BLaER1 (cell line): ENCODE measurements at regions not wholly inside any gene's neighbourhood (a gene's known extent, or its start where the extent isn't known, plus 50 kb on each side); places are given as distances from the start of the nearest gene placed in this dataset.

Experiments used
- H3K27ac ChIP-seq: shearing (Covaris generic); formaldehyde crosslinking; 2 replicates; pipeline ENCODE4 v1.8.1; 2022
- H3K27me3 ChIP-seq: shearing (Covaris generic); formaldehyde crosslinking; 2 replicates; pipeline ENCODE4 v1.8.1; 2022
- H3K36me3 ChIP-seq: shearing (Covaris generic); formaldehyde crosslinking; 2 replicates; pipeline ENCODE4 v1.8.1; 2022
- H3K4me1 ChIP-seq: shearing (Covaris generic); formaldehyde crosslinking; 2 replicates; pipeline ENCODE4 v1.8.1; 2022
- H3K4me2 ChIP-seq: shearing (Covaris generic); formaldehyde crosslinking; 2 replicates; pipeline ENCODE4 v1.8.1; 2022
- H3K4me3 ChIP-seq: shearing (Covaris generic); formaldehyde crosslinking; 2 replicates; pipeline ENCODE4 v1.8.1; 2022
- H3K9ac ChIP-seq: shearing (Covaris generic); formaldehyde crosslinking; 2 replicates; pipeline ENCODE4 v1.8.1; 2022
- H3K9me3 ChIP-seq: shearing (Covaris generic); formaldehyde crosslinking; 2 replicates; pipeline ENCODE4 v1.8.1; 2022
- H4K20me1 ChIP-seq: shearing (Covaris generic); formaldehyde crosslinking; 2 replicates; pipeline ENCODE4 v1.8.1; 2022
- Cebpa-rat ChIP-seq: shearing (Covaris generic); IDR thresholded peaks from 2 replicates; pipeline ENCODE4 v1.8.1; 2022

DNA sequence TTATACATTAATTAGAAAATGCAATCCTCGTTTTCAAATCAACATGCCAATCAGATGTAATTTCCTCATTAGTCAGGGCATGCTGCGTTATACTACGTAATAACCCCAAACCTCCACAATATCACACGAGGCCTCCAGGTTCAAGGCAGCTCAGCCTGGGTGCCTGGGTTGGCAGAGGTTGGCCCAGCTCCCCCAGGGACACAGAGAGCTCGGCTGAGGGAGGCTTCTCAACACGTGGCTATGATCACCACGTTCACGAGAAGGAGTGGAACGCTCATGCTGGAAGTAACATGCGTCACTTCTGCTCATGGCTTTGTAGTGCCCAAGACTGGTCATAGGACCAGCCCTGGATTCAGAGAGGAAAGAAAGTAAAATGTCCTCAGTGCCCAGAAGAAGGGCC is 144.9 kb upstream of the SOX1 start:
- no peaks in the 10 kb centered on the region for H3K27me3 ChIP-seq
- H3K4me2 ChIP-seq: no peak overlapping the region
- no peaks in the 10 kb centered on the region for H4K20me1 ChIP-seq
- H3K4me1 ChIP-seq: no peaks in the 10 kb centered on the region
- no peak overlapping the region for H3K4me3 ChIP-seq
- no peak for TF ChIP-seq Cebpa-rat
- no peak overlapping the region for H3K9ac ChIP-seq
- no peaks in the 10 kb centered on the region for H3K36me3 ChIP-seq
- H3K27ac ChIP-seq: no peak overlapping the region
- H3K9me3 ChIP-seq: no peaks in the 10 kb centered on the region

DNA sequence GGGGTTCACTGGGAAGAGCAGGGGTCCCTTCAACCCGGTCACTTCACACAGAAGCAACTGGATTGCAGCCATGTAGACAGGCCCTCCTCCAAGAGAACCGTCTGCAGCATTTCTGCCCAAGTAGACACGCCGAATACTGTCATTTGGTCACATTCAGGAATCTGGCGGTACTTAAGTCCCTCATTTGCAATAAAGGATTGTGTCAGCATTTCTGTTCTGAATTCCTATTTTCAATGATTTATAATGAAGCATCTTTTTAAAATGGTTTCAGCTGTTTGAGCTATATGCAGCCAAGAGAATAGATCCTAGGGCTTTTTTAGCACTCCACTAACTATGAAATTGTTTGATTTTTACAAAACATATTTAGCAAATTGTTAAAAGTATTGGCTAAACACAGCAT is 143.5 kb upstream of the SOX1 start:
- no peak overlapping the region for H3K4me3 ChIP-seq
- no peaks in the 10 kb centered on the region for H3K27me3 ChIP-seq
- no peak overlapping the region for H3K4me2 ChIP-seq
- H3K27ac ChIP-seq: no peak overlapping the region
- H3K36me3 ChIP-seq: no peaks in the 10 kb centered on the region
- H4K20me1 ChIP-seq: no peaks in the 10 kb centered on the region
- H3K4me1 ChIP-seq: no peaks in the 10 kb centered on the region
- H3K9me3 ChIP-seq: no peaks in the 10 kb centered on the region
- TF ChIP-seq Cebpa-rat: no peak
- H3K9ac ChIP-seq: no peak overlapping the region

DNA sequence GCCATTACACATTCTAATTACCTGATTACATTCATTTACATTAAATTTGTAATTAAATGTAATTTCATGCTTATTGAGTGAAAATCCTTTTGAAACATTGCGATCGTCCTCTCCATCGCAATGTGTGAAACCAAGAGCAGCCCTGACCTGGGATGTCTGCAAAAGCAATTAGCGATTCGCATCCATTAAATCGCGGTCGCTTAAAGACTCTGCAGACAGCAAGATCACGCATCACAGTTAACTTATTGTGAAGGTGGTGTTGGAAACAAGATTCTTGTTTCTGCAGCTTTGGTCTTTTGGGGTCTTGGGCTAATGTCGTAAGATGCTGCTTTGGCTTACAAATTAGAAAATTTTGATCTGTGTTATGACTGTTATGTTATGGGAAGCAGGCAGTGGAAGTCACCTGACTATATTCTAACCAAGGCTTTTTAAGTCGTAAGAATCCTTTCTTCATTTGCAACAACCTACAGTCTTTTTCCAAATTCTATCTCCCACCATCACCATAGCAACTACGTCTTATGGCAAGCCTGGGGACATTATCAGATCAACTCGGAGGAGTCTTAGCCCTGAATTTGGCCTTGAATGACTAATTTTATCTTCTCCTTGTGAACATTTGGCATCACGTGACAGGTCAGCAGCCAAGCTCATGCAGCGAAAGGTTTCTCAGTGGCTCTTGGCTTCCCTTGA is 142.8 kb upstream of the SOX1 start:
- H3K9me3 ChIP-seq: no peaks in the 10 kb centered on the region
- H3K9ac ChIP-seq: no peak overlapping the region
- H3K4me3 ChIP-seq: no peak overlapping the region
- H4K20me1 ChIP-seq: no peaks in the 10 kb centered on the region
- no peaks in the 10 kb centered on the region for H3K27me3 ChIP-seq
- H3K36me3 ChIP-seq: no peaks in the 10 kb centered on the region
- H3K27ac ChIP-seq: no peak overlapping the region
- no peak for TF ChIP-seq Cebpa-rat
- no peaks in the 10 kb centered on the region for H3K4me1 ChIP-seq
- H3K4me2 ChIP-seq: no peak overlapping the region

DNA sequence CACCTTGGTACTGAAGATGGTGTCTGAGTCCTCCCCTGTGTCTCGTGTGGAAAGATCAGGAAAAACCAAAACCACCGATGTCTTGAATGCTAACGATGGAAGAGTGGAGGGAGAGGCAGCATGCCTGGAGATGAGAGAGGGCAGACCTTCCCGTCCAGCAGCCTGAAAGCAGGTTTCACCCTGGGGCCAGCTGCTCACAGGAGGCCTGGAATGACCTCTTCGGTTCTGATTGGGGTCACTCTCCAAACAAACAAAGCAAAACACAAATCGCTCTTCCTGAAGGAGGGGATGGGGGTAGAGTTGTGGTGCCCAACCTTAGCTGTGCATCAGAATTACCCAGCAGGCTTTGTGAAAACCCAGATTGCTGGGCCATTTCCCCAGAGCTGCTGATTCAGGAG is 142.3 kb upstream of the SOX1 start:
- Histone ChIP-seq H3K27me3 (no peaks in the 10 kb centered on the region), H3K27ac (no peak overlapping the region), H3K4me1 (no peaks in the 10 kb centered on the region), H3K4me2 (no peak overlapping the region), H3K4me3 (no peak overlapping the region), H3K9me3 (no peaks in the 10 kb centered on the region), H3K36me3 (no peaks in the 10 kb centered on the region), H4K20me1 (no peaks in the 10 kb centered on the region), H3K9ac (no peak overlapping the region)
- no peak for TF ChIP-seq Cebpa-rat

DNA sequence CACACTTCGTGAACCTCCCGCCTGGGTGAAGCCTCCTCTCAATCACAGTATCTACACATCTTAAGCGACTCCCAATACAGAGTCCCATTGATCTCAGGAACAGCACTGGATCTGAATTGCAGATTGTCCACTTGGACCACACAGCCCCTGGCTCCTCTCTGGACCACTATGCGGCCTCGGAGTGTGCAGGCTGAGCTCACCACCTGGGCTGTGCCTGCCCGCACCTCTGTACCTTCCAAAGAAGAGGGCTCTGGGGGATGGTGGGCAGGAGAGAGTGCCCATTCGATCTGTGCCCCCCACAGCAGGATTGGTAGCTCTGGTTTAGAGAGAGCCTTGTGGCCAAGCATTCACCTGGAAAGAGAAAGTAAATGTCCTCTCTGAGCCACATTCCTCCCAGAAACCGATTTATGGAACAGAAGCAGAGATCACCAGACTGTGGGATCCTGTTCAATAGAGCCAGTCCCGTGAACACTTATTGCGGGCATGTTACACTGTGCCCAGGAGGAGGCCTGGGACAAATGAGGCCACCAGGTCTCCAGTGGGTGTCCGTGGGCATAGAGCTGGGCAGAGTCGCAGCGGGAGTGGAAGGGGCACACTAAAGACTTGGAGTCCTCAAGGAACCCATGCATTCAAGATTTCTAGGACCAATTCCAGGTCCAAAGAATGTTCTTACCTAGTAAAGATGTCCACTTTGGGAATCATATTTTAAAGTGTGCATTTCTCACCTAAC is 141.6 kb upstream of the SOX1 start:
- no peaks in the 10 kb centered on the region for H3K4me1 ChIP-seq
- no peaks in the 10 kb centered on the region for H3K36me3 ChIP-seq
- TF ChIP-seq Cebpa-rat: no peak
- no peak overlapping the region for H3K4me3 ChIP-seq
- H3K27ac ChIP-seq: no peak overlapping the region
- H3K9ac ChIP-seq: no peak overlapping the region
- H3K9me3 ChIP-seq: no peaks in the 10 kb centered on the region
- no peak overlapping the region for H3K4me2 ChIP-seq
- H3K27me3 ChIP-seq: no peaks in the 10 kb centered on the region
- no peaks in the 10 kb centered on the region for H4K20me1 ChIP-seq

DNA sequence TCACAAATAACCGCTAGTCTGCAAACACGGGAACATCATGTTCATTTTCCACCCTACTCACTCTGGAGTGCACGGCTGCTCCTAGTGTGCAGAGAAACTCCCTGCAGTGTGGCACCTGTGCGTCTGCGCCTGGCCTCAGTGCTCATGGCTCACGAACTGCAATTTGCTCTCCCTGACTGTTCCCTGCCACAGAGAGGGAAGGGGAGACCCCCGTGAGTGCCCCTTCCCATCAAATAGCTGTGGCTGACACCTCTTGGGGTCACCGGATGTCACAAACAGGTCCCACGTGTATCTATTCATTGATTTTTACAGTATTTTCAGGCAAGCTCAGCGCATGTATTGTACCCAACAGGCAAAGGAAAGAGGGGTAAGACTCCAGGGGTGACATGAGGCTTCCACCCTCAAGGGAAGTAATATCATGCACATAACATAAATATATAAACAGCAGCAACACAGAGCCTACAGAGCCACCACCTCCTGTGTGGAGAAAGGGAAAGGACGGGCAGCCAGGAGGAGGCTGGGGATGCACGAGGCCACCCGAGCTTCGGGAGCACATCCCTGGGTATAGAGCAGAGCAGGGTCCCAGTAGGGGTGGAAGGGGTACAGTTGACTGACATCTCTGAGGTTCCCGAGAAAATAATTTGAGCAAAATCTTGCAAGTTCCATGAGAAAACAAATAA is 140.3 kb upstream of the SOX1 start:
- no peak overlapping the region for H3K27ac ChIP-seq
- H3K9ac ChIP-seq: no peak overlapping the region
- no peaks in the 10 kb centered on the region for H3K27me3 ChIP-seq
- H3K9me3 ChIP-seq: 0 out of 2 replicates have a peak, but pooled peaks cover 1% of the 10 kb centered on the region
- H3K36me3 ChIP-seq: no peaks in the 10 kb centered on the region
- H3K4me3 ChIP-seq: no peak overlapping the region
- H4K20me1 ChIP-seq: no peaks in the 10 kb centered on the region
- no peak for TF ChIP-seq Cebpa-rat
- H3K4me2 ChIP-seq: no peak overlapping the region
- H3K4me1 ChIP-seq: no peaks in the 10 kb centered on the region

DNA sequence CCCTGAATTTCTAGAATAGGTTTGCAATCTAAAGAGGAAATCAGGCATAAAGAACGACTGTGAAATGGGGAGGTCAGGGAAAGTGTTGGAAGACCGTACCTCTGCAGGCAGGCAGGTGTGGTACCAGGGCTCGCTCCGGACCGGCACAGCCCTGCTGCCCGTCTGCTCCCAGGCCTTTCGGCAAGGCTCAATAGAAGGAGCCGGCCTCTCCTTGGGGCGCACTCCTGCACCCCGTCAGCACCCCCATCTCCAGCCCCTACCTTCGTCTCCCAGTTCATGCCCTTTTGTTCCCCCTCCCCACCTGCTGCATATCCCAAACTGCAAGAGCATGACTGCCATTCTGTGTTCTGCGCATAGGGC is 139.8 kb upstream of the SOX1 start:
- no peak for TF ChIP-seq Cebpa-rat
- no peak overlapping the region for H3K4me2 ChIP-seq
- no peaks in the 10 kb centered on the region for H4K20me1 ChIP-seq
- H3K4me3 ChIP-seq: no peak overlapping the region
- H3K4me1 ChIP-seq: no peaks in the 10 kb centered on the region
- no peak overlapping the region for H3K27ac ChIP-seq
- no peaks in the 10 kb centered on the region for H3K36me3 ChIP-seq
- H3K9me3 ChIP-seq: peaks cover 6% of the 10 kb centered on the region
- no peaks in the 10 kb centered on the region for H3K27me3 ChIP-seq
- H3K9ac ChIP-seq: no peak overlapping the region

DNA sequence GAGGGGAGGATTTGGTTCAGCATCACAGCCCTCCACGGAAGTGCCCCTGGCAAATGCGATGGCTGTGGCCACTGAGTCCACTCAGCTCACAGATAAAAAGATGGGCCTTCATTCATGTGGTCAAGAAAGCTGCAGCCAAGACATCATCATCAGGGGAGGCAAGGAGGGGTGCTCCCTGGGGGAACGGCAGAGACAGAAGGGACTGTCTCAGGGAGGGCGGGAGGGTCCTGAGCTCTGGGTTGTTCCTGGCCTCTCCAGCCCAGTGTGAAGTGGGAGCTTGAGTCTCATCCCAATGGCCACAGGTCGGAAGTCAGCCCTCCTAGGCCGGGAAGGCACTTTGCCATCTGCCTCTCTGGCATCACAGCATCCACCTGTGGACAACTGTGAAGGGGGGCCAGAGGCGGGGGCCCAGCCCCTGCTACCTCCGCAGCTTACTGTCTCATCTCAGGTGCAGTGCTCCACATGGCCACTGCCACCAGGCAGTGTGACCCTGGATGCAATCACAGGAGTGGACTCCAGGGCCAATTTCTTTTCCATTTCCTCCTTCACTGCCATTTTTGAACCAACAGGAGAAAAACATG is 137.8 kb upstream of the SOX1 start:
- no peaks in the 10 kb centered on the region for H3K27me3 ChIP-seq
- no peaks in the 10 kb centered on the region for H3K4me1 ChIP-seq
- H4K20me1 ChIP-seq: no peaks in the 10 kb centered on the region
- H3K36me3 ChIP-seq: no peaks in the 10 kb centered on the region
- peaks cover 12% of the 10 kb centered on the region for H3K9me3 ChIP-seq
- no peak overlapping the region for H3K4me3 ChIP-seq
- H3K4me2 ChIP-seq: no peak overlapping the region
- no peak for TF ChIP-seq Cebpa-rat
- no peak overlapping the region for H3K9ac ChIP-seq
- H3K27ac ChIP-seq: no peak overlapping the region

DNA sequence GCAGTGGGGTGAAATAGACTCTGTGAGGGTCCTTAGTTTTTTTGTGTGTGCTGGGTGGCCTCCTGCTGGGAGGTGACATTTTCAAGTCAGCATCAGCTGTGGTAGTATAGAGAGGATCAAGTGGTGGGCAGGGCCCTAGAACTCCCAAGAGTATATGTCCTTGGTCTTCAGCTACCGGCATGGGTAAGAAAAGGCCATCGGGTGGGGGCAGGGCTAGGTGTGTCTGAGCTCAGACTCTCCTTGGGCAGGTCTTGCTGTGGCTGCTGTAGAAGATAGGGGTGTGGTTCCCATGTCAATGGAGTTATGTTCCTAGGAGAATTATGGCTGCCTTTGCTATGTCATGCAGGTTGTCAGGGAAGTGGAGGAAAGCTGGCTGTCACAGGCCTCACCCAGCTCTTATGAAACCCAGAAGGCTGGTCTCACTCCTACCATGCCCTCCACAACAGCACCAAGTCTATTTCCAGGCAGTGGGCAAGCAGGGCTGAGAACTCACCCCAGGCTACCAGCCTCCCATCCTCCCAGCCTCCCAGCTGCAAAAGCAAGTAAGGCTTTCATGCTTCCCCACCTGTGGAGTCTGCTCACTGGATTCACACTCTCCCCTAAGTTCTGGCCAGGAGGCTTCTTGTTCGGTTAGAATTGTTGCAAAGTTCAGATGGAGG is 130.6 kb upstream of the SOX1 start:
- Histone ChIP-seq H3K36me3 (no peaks in the 10 kb centered on the region), H3K9ac (no peak overlapping the region), H3K4me2 (no peak overlapping the region), H3K4me1 (no peaks in the 10 kb centered on the region), H3K27ac (no peak overlapping the region), H3K9me3 (peaks cover 12% of the 10 kb centered on the region), H3K4me3 (no peak overlapping the region), H4K20me1 (no peaks in the 10 kb centered on the region), H3K27me3 (no peaks in the 10 kb centered on the region)
- no peak for TF ChIP-seq Cebpa-rat
